B cell (primary cell): ENCODE measurements at regions not wholly inside any gene's neighbourhood (a gene's known extent, or its start where the extent isn't known, plus 50 kb on each side); places are given as distances from the start of the nearest gene placed in this dataset.

Experiments
- ATAC-seq: fragments of 200-7000 bp; cut with Tn5 transposase; one replicate; pipeline ENCODE4 v1.10.0; 2021; ENCODE audit warnings: low read depth, mild to moderate bottlenecking, moderate number of reproducible peaks, moderate library complexity
- CTCF ChIA-PET: fragments of 350-600 bp; sonication (Branson Sonifier 250); formaldehyde crosslinking; loops from one replicate; lab custom pipeline; 2021; ENCODE audit warnings: antibody characterized with exemption, inconsistent platforms; lab: Charles Lee
- POLR2A ChIA-PET: fragments of 350-600 bp; sonication (Branson Sonifier 250); formaldehyde crosslinking; loops from one replicate; lab custom pipeline; 2021; ENCODE audit warnings: antibody characterized with exemption; lab: Charles Lee
- DNase-seq: peaks from one replicate; pipeline ENCODE4 v3.0.0; 2013
- H2AFZ ChIP-seq: 2 replicates; pipeline ENCODE4 v1.6.1; 2012; ENCODE audit warnings: mild to moderate bottlenecking, low read depth, low read length; ENCODE audit not compliant: insufficient read depth, poor library complexity, severe bottlenecking
- H3K27ac ChIP-seq, 2 donors: 1 replicate in 1 of 2; 2 replicates in 1 of 2; pipeline ENCODE4 v1.5.1; 2012 to 2013; ENCODE audit warnings: low read length in 2 of 2, mild to moderate bottlenecking in 2 of 2, moderate library complexity in 1 of 2
- H3K27me3 ChIP-seq, 4 experiments: fragments of 200-600 bp in 1 of 4; sonication (generic) in 1 of 4; replicated peaks in 1 of 4; 1 replicate in 2 of 4; 2 replicates in 2 of 4; pipeline versions ENCODE4 v1.6.1 to v1.7.0; 2013 to 2016; ENCODE audit warnings: low read length in 3 of 4, mild to moderate bottlenecking in 2 of 4, mixed read lengths in 1 of 4, moderate library complexity in 1 of 4; ENCODE audit not compliant: insufficient read depth in 4 of 4, control insufficient read depth in 3 of 4; ENCODE audit errors: control extremely low read depth in 1 of 4
- H3K36me3 ChIP-seq, 2 experiments: replicated peaks in 1 of 2; 1 replicate in 1 of 2; 2 replicates in 1 of 2; pipeline versions ENCODE4 v1.6.1 to v1.7.1; 2013; ENCODE audit warnings: low read length in 1 of 2; ENCODE audit not compliant: insufficient read depth in 2 of 2, control insufficient read depth in 1 of 2; ENCODE audit errors: control extremely low read depth in 1 of 2, extremely low read depth in 1 of 2
- H3K4me1 ChIP-seq, 2 donors: fragments of 200-600 bp in 1 of 2; sonication (generic) in 1 of 2; 1 replicate in 1 of 2; 2 replicates in 1 of 2; pipeline versions ENCODE4 v1.5.1 to v1.6.1; 2013 to 2017; ENCODE audit warnings: low read length in 2 of 2; ENCODE audit not compliant: control insufficient read depth in 2 of 2, insufficient read depth in 2 of 2
- H3K4me2 ChIP-seq: replicated peaks from 2 replicates; pipeline ENCODE3; 2012; ENCODE audit warnings: mild to moderate bottlenecking, low read depth, low read length; ENCODE audit not compliant: poor library complexity, severe bottlenecking
- H3K4me3 ChIP-seq, 5 experiments: fragments of 200-600 bp in 1 of 5; sonication (generic) in 1 of 5; 1 replicate in 3 of 5; 2 replicates in 2 of 5; pipeline versions ENCODE4 v1.5.1 to v1.7.0; 2011 to 2016; ENCODE audit warnings: low read length in 4 of 5, mild to moderate bottlenecking in 4 of 5, low read depth in 2 of 5, control low read depth in 1 of 5, moderate library complexity in 1 of 5; ENCODE audit not compliant: insufficient read depth in 1 of 5; ENCODE audit errors: control extremely low read depth in 1 of 5, extremely low read depth in 1 of 5
- H3K79me2 ChIP-seq: fragments of 200-600 bp; sonication (generic); one replicate; pipeline ENCODE4 v1.6.0; 2016; ENCODE audit warnings: low read length; ENCODE audit not compliant: control insufficient read depth, insufficient read depth
- H3K9ac ChIP-seq: fragments of 200-600 bp; sonication (generic); 2 replicates; pipeline ENCODE4 v1.6.1; 2017; ENCODE audit warnings: mild to moderate bottlenecking, low read length, moderate library complexity
- H3K9me3 ChIP-seq, 3 donors: one replicate each; pipeline versions ENCODE4 v1.6.1 to v1.7.1; 2013; ENCODE audit warnings: low read length in 2 of 3; ENCODE audit not compliant: control insufficient read depth in 2 of 3, insufficient read depth in 1 of 3; ENCODE audit errors: control extremely low read depth in 1 of 3
- H4K20me1 ChIP-seq: 2 replicates; pipeline ENCODE4 v1.6.0; 2012; ENCODE audit warnings: mild to moderate bottlenecking, low read length; ENCODE audit not compliant: insufficient read depth, control insufficient read depth, poor library complexity, severe bottlenecking
- H3K27ac Mint-ChIP-seq: one replicate; pipeline ENCODE4 v1.8.0; 2021; ENCODE audit warnings: mixed read lengths
- H3K27me3 Mint-ChIP-seq: one replicate; pipeline ENCODE4 v1.8.0; 2021; ENCODE audit warnings: mixed read lengths
- H3K4me1 Mint-ChIP-seq: one replicate; pipeline ENCODE4 v1.8.0; 2021; ENCODE audit warnings: mixed read lengths
- H3K4me3 Mint-ChIP-seq: one replicate; pipeline ENCODE4 v1.8.0; 2021; ENCODE audit warnings: mixed read lengths
- H3K9me3 Mint-ChIP-seq: one replicate; pipeline ENCODE4 v1.8.0; 2022; ENCODE audit warnings: mixed read lengths; ENCODE audit not compliant: insufficient read depth
- EZH2 ChIP-seq: IDR thresholded peaks from 2 replicates; pipeline ENCODE4 v1.6.1; 2012; ENCODE audit warnings: borderline replicate concordance, low read depth, mild to moderate bottlenecking, moderate library complexity, low read length; ENCODE audit not compliant: insufficient read depth, poor library complexity, severe bottlenecking
- WGBS: methylation state at CpG from one replicate; pipeline ENCODE4 v1.1.5; 2013; ENCODE audit warnings: missing lambda C conversion rate; ENCODE audit not compliant: insufficient coverage; 5-methylcytosine and 5-hydroxymethylcytosine counted together
- intact Hi-C: fragments of 100-400 bp; cut with micrococcal nuclease; formaldehyde crosslinking; loops from one replicate; pipeline ENCODE4 v1.10.0; 2022
- TF ChIP-seq, protein P1 (sequence below): fragments of 200-600 bp; IDR thresholded peaks from one replicate; pipeline ENCODE4 v1.8.0; 2022; ENCODE audit warnings: antibody characterized with exemption, mild to moderate bottlenecking

DNA sequence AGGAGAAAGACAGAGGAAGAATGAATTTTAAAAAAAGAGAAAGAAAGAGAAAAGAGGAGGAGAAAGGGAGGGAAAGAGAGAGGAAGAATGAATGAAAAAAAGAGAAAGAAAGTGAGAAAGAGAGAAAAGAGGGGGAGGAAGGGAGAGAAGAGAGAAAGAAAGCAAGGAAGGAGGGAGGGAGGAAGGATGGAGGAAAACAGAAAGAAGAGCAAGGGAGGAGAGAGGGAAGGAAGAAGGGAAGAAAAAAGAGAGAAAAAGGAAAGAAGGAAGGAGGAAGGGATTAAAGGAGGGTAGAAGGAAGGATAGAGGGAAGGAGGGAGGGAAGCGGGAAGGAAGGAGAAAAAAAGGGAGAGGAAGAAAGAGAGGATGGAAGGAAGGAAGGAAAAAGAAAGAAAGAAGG lies 122.3 kb upstream of the ZNF507 start:
- no peak overlapping the region for H3K4me3 Mint-ChIP-seq
- H2AFZ ChIP-seq = no peak overlapping the region
- peaks cover 0 to 16% (median 1%) of the 10 kb centered on the region in 3 donors for H3K9me3 ChIP-seq
- POLR2A ChIA-PET = no interaction called here
- WGBS = no CpG with 5 or more reads among the region's 1 CpG
- DNase-seq = no peak
- H3K4me1 ChIP-seq = peaks cover 9 to 14% of the 10 kb centered on the region in 2 donors
- intact Hi-C loops = loop anchor here (5.0 kb wide), 1 partner anchor 1436 kb away; no protein-coding TSS in a partner anchor
- H3K9ac ChIP-seq = no peak overlapping the region
- peaks cover 7% of the 10 kb centered on the region for H3K4me1 Mint-ChIP-seq
- H3K27ac Mint-ChIP-seq = no peak overlapping the region
- TF ChIP-seq, protein P1, sequence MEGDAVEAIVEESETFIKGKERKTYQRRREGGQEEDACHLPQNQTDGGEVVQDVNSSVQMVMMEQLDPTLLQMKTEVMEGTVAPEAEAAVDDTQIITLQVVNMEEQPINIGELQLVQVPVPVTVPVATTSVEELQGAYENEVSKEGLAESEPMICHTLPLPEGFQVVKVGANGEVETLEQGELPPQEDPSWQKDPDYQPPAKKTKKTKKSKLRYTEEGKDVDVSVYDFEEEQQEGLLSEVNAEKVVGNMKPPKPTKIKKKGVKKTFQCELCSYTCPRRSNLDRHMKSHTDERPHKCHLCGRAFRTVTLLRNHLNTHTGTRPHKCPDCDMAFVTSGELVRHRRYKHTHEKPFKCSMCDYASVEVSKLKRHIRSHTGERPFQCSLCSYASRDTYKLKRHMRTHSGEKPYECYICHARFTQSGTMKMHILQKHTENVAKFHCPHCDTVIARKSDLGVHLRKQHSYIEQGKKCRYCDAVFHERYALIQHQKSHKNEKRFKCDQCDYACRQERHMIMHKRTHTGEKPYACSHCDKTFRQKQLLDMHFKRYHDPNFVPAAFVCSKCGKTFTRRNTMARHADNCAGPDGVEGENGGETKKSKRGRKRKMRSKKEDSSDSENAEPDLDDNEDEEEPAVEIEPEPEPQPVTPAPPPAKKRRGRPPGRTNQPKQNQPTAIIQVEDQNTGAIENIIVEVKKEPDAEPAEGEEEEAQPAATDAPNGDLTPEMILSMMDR = no peak
- no peak for TF ChIP-seq EZH2
- ATAC-seq = no peak
- H3K36me3 ChIP-seq = no peaks in the 10 kb centered on the region
- peaks cover 0 to 26% (median 10%) of the 10 kb centered on the region in 4 experiments for H3K27me3 ChIP-seq
- H3K9me3 Mint-ChIP-seq = no peaks in the 10 kb centered on the region
- no peaks in the 10 kb centered on the region for H4K20me1 ChIP-seq
- CTCF ChIA-PET = interaction anchor here (0.9 to 3.3 kb wide), 2 partner anchors 9 to 1540 kb away, joined by 3 to 23 read pairs; no protein-coding TSS in a partner anchor
- no peak overlapping the region for H3K27ac ChIP-seq
- peaks cover 39% of the 10 kb centered on the region for H3K27me3 Mint-ChIP-seq
- no peaks in the 10 kb centered on the region for H3K79me2 ChIP-seq
- no peak overlapping the region for H3K4me3 ChIP-seq
- no peak overlapping the region for H3K4me2 ChIP-seq

DNA sequence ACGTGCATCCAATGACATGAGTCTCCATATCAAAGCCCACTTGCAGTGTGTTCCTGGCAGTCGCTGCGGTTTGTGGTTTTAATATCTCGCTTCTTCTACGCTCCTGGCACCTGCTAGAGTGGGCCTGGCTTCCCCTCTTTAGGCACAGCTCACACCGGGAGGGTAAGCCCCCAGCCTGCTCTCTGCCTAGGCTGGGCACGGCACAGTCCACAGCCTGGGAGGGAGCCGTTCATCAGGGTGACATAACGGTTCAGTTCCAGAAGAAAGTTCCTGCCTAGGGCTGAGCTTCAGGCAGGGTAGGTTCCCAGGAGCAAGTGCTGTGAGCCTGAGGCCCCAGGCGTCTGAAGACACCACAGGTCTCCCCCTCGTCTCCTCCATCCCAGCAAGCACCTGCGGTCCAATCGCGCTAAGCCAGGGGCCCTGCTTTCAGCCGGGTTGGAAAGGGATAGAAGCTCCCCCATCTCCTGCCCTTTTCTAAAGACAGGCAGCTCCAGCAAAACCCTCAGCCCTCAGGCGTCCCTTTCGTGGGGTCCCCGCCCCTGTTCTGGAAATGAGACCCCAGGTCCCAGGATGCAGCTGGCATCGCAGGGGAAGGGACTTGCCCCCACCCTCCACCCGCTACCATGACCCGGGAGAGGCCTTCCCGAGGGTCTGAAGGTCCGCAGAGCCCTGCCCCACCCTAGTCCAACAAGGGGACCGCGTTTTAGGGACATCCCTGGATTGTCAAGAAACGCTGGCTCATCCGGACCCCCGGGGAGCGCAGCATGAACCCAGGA lies 121.6 kb upstream of the ZNF507 start:
- Histone ChIP-seq H3K36me3 (no peaks in the 10 kb centered on the region), H3K79me2 (no peaks in the 10 kb centered on the region), H3K9me3 (peaks cover 0 to 16% (median 1%) of the 10 kb centered on the region in 3 donors), H2AFZ (peak overlapping the region; percentile 52), H3K4me2 (peak overlapping the region; percentile 69), H3K9ac (peak overlapping the region; percentile 37), H3K4me3 (peak overlapping the region in 2 of 5 experiments; percentile 16 to 32), H3K27ac (no peak overlapping the region), H3K27me3 (peaks cover 0 to 26% (median 10%) of the 10 kb centered on the region in 4 experiments), H4K20me1 (no peaks in the 10 kb centered on the region), H3K4me1 (peaks cover 9 to 14% of the 10 kb centered on the region in 2 donors)
- no peak for TF ChIP-seq EZH2
- TF ChIP-seq, protein P1 = no peak
- intact Hi-C loops = loop anchor here (5.0 kb wide), 1 partner anchor 1436 kb away; no protein-coding TSS in a partner anchor
- Mint-ChIP-seq H3K9me3 (no peaks in the 10 kb centered on the region), H3K27me3 (peaks cover 39% of the 10 kb centered on the region), H3K4me1 (peaks cover 7% of the 10 kb centered on the region), H3K4me3 (no peak overlapping the region), H3K27ac (no peak overlapping the region)
- WGBS = 5% methylated on average over 29 of the region's 29 CpGs
- ATAC-seq = no peak
- POLR2A ChIA-PET = no interaction called here
- CTCF ChIA-PET = interaction anchor here (0.6 to 3.3 kb wide), 9 partner anchors 9 to 1557 kb away, joined by 3 to 23 read pairs (median 3); no protein-coding TSS in a partner anchor
- no peak for DNase-seq
